ENCODE measurements at regions not wholly inside any gene's neighbourhood (a gene's known extent, or its start where the extent isn't known, plus 50 kb on each side); places are given as distances from the start of the nearest gene placed in this dataset.

GRCh38 chr13:74449811-74450524, 315.8 kb upstream of the KLF12 start:
- DNase-seq = no peak

DNA sequence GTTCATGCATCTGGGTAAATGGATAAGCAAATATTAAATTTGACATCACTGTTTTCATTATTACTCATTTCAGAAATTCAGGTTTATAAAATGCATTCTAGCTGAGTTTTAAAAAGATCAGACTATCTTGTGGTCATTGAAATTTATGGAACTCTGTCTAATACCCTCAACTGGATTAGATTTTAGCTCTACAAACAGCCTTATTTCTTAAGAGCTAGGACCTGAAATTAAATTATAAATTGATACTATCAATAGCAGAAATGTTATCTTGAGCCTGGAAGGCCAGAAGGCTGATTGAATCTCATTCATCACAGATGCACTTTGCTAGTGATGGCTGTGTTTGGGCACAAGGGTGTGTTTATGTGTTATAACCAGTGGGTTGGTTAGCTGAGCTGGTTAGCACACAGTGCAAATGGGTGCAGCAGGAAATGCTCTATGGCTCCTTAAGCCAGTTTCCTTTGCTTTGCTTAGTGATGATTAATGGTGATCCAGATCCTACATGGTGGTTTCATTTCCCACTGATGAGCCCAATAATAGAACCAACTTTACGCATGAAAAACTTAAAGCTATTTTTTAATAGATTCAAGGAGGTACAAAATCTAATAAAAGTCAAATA, 310.8 kb upstream of the KLF12 start:
- DNase-seq = no peak

GRCh38 chr13:74444161-74444571, 310.0 kb upstream of the KLF12 start:
- DNase-seq = no peak

DNA sequence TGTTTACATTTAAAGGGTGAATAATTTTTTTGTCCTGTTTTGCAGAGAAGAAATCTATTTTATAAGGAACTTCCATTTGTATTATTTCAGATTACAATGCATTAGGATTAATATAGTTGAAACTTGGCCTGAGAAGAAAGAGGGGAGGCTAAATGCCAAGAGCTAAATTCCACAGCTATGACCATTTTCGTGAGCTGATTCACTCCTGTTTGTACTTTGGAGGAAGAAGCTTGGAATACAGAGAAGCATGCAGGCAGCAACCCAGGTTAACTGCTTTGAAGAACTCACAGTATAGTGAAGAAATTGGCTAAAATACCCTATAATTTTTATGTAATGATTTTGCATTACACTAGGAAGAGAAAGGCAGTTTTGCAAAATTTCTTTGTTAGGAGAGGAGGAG, 309.4 kb upstream of the KLF12 start:
- no peak for DNase-seq

- DNase-seq = no peak
These were observed 308.5 kb upstream of the KLF12 start for GRCh38 chr13:74442751-74443150.

DNA sequence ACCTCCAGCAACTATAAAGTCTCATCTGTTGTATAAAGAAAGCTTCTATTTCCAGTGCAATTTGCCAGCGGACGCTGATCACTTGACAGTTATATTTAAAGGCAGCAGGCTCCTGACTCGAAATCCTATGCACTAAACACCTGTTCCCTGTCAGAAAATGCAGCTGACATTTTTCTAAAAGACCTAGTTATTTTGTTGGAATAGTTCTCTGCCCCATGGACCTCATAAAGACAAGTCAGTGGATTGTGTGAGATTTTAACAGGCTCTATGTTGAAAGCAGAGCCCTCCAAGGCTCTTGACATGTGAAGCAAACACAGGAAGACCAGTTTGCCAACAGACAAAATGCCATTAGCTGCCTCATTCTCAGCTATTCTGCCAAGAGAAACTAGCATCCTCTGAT, 304.7 kb upstream of the KLF12 start:
- DNase-seq = no peak

DNA sequence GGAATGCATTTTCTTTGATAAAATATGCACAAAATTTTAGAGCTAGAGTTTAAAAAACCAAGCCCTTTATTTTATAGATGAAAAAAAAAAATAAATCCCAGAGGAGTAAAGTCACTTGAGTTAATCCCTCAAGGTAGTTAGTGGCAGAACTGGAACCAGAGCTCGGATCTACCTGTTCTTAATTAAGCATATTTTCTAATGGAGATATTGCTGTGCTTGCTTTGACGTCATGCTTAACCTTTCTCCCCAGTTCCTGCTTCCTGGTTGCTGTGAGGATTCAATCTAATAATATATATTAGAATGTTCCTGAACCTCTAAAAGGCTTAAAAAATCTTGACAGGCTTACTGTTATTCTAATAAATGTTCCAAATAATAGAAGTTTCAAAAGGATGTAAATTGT, 300.6 kb upstream of the KLF12 start:
- DNase-seq = no peak

- DNase-seq = no peak
These were observed 290.3 kb upstream of the KLF12 start for GRCh38 chr13:74424455-74424854.

DNA sequence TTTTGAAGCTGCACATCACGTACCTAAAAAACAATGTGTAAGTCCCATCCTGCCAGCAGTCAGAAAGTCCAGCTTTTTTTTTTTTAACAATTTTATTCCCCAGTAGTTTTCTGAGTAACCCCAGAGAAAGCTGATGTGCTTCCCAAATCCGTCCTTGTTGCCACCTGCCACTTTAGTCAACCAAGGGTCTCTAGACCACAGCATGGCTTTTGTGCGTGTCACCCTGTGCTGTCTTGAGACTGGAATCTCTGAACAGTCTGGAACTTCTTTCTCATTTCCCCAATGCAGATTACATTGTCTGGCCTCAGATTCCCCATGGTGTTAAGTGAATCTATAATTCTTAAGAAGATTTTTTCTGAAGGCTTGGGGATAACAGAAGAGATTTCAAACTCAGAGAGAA, 289.2 kb upstream of the KLF12 start:
- DNase-seq = no peak

- DNase-seq = no peak
These were observed 280.3 kb upstream of the KLF12 start for GRCh38 chr13:74414458-74414857.

DNA sequence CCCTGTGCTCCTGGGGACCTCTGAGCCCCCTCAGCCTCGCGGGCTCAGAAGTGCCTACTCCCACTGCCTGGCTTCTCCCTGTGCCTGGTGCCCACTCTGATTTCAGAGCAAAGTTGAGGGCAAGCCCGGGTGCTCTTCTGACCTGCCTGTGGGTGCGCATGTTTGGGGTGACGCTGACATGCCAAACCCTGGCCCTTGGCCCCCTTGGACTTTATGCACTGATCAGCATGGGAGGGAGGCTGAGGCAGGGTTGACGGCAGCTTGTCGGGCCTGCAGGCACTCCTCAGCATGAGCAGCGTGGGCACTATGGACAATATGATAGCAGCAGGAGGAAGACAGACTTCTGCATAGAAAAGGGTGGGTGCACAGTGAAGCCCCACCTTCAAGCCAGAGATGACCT, 279.3 kb upstream of the KLF12 start:
- DNase-seq = no peak

GRCh38 chr13:74409551-74409950, 275.3 kb upstream of the KLF12 start:
- DNase-seq = no peak

DNA sequence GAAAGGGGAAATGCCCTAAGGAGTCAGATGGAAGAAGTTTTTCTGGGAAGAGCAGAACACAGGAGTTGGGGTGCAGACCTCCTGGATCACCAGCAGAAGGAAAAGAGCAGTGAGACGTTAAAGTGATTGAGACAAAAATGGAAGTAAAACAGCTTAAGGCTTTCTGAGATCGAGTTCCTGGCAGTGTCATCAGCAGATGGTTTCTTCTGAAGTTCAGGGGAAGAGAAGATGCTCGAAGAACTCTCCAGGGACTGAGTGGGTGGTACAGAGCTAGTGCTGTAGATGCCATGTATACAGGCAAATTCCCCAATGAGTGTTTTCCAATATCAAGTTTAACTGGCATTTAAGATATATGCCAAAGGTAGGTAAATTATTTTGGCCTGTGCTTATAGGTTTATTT, 272.2 kb upstream of the KLF12 start:
- DNase-seq = no peak

DNA sequence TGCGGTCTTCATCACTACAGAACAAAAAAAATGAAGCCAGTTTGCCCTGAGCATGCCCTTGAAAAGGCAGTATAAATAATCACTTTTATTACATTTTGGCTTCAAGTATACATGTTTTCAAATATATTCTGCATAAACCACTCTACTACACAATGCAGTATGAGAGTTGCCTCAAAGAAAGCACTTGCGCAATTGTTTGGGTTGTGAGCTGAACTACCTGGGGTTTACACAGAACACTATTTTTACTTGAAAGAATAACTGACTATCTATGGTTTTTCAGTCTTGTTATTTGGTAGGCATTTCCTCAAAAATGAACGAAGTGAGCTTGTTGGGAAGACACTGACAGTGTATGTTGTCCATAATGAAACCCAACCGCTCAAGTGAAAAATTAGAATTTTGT, 264.4 kb upstream of the KLF12 start:
- no peak for DNase-seq

DNA sequence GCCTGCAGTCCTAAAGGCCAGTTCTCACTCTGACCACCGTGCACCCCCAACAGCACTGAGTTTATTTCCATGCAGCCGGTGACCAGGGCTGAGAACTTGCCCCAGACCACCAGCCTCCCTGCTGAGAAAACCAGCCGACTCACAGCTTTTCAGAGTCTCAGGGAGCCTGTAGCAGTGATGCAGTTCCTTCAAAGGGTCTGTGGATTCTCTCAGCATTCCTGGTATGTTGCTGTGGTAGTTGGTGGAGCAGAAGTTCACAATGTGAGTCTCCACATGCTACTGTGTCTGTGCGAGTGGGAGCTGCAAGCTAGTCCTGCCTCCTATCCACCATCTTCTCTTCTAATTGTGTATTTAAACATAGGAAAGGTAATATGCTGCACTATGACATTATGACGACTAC, 254.9 kb upstream of the KLF12 start:
- no peak for DNase-seq

GRCh38 chr13:74388626-74389025, 254.4 kb upstream of the KLF12 start:
- DNase-seq = no peak

- no peak for DNase-seq
These were observed 238.3 kb upstream of the KLF12 start for GRCh38 chr13:74372511-74372910.

GRCh38 chr13:74367193-74367592, 233.0 kb upstream of the KLF12 start:
- DNase-seq = no peak

GRCh38 chr13:74361274-74361673, 227.1 kb upstream of the KLF12 start:
- DNase-seq = no peak

- DNase-seq = no peak
These were observed 212.8 kb upstream of the KLF12 start for GRCh38 chr13:74346960-74347359.

DNA sequence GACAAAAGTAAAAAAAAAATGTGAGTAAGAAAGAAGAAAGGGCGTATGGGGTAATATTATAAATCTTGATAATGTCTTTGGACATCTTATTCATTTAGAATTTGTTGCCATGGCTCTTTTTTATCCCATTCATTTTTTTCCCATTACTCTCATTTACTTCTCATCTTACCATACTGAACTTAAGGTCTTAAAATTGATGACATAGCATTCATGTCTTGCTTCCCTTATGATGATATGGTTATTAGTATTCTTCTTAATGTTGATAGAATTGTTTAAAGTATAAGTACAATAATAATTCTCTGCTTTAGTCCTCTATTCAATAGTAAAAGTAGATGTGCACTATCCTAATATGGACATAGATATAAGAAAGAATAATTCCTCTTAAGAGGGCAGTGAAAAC, 204.1 kb upstream of the KLF12 start:
- DNase-seq = no peak

DNA sequence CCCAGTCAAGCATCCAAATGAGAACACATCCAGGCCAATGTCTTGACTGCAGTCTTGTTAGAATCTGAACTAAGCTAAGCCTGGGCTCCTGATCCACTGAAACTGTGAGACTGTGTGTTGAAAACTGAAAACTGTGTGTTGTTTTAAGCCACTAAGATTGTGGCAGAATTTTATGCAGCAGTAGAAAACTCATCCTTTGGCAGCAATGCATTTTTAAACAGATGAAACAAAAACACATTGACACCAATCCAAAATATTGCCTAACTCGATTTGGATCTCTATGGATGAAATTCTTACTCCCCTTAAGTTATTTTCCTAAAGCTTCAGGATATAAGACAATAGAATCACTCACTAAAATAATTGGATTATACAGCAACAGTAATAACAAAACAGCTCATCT, 202.3 kb upstream of the KLF12 start:
- no peak for DNase-seq

- DNase-seq = no peak
These were observed 201.2 kb upstream of the KLF12 start for GRCh38 chr13:74335370-74335769.

DNA sequence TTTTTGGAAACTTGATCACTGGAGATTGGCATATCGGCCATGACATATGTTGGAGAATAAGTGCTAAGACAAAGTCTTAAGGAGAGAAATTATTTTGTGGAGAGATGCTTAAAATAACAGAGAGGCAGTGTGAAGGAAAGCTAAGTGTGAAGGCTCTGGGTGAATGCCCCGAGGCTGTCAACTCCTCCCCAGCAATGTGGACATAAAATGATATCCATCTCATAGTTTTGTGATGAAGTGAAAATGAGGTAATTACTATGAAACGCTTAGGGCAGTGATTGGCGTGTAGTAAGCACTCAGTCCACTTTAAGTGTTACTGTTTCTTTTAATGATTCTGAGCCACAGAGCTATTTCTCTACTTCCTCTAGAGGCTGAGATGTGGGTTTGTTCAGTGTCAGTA, 195.8 kb upstream of the KLF12 start:
- no peak for DNase-seq

- DNase-seq = no peak
These were observed 190.9 kb upstream of the KLF12 start for GRCh38 chr13:74325106-74325505.

Data from stimulated activated CD8-positive, alpha-beta memory T cell treated with anti-CD3 and anti-CD28 coated beads, Interleukin-4, amount 100 ng/mL, for 48 hours (primary cell).